ENCODE measurements at regions not wholly inside any gene's neighbourhood (a gene's known extent, or its start where the extent isn't known, plus 50 kb on each side); places are given as distances from the start of the nearest gene placed in this dataset.
"Not testable (repeated sequence)": the region's sequence is repeated elsewhere in the genome, so short reads cannot be mapped to it uniquely, and the experiment has no call there.

DNA sequence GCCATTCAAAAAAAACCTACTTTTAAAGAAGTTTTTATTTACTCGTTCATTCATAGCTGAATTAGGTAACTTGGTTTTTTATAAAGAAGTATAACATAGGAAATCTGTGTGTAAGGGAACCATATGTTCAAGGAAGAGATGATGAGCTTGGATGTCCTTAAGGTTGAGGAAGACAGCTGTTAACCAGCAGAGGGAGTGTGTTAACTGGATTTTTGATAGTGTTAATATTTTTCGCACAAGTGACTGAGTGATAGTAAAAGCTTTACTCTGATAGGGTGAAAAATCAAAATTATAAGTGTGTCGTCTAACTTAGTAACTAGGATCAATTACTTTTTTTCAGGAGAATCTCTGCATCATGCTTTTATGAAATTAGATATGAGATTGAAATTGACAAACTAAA is 134.7 kb downstream of the ARL5B start:
- DNase-seq: peak; percentile 1
- Histone ChIP-seq H3K27ac (no peak overlapping the region), H3K36me3 (replicated peaks) (no peaks in the 10 kb centered on the region), H3K27me3 (replicated peaks) (no peaks in the 10 kb centered on the region), H3K4me3 (ENCODE audit: low read depth, low read length) (no peak overlapping the region)
- in situ Hi-C loops (cut with HindIII; ENCODE audit: low pct_ligation_motif_present, low sequenced_read_pairs): no loop called here
- TF ChIP-seq, protein P1, sequence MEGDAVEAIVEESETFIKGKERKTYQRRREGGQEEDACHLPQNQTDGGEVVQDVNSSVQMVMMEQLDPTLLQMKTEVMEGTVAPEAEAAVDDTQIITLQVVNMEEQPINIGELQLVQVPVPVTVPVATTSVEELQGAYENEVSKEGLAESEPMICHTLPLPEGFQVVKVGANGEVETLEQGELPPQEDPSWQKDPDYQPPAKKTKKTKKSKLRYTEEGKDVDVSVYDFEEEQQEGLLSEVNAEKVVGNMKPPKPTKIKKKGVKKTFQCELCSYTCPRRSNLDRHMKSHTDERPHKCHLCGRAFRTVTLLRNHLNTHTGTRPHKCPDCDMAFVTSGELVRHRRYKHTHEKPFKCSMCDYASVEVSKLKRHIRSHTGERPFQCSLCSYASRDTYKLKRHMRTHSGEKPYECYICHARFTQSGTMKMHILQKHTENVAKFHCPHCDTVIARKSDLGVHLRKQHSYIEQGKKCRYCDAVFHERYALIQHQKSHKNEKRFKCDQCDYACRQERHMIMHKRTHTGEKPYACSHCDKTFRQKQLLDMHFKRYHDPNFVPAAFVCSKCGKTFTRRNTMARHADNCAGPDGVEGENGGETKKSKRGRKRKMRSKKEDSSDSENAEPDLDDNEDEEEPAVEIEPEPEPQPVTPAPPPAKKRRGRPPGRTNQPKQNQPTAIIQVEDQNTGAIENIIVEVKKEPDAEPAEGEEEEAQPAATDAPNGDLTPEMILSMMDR (IDR thresholded peaks at IDR 0.05; ENCODE audit: low read depth, low read length, missing control alignments): peak; percentile 21

DNA sequence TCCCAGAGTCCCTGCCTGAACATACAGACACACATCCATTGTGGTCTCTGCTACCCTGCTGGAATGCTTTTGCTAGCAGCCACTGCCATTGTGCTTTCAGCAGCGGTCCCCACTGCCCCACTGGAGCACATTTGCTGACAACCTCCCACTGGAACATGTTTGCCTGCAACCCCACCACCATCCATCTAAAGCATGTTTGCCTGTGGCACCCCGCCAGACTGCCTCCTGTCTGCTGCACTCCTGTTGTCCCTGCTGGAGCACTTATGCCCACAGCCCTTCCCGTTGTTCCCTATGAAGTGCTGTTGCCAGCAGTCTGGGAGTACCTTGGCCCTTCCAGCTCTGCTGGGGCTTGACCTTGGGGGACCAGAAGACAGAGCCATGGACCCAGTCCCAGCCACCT is 136.3 kb downstream of the ARL5B start:
- no peak overlapping the region for H3K27ac ChIP-seq
- no peaks in the 10 kb centered on the region for H3K36me3 ChIP-seq (replicated peaks)
- TF ChIP-seq, protein P1 (IDR thresholded peaks at IDR 0.05; ENCODE audit: low read depth, low read length, missing control alignments): no peak
- no peak overlapping the region for H3K4me3 ChIP-seq (ENCODE audit: low read depth, low read length)
- in situ Hi-C loops (cut with HindIII; ENCODE audit: low pct_ligation_motif_present, low sequenced_read_pairs): no loop called here
- no peaks in the 10 kb centered on the region for H3K27me3 ChIP-seq (replicated peaks)
- DNase-seq: no peak

DNA sequence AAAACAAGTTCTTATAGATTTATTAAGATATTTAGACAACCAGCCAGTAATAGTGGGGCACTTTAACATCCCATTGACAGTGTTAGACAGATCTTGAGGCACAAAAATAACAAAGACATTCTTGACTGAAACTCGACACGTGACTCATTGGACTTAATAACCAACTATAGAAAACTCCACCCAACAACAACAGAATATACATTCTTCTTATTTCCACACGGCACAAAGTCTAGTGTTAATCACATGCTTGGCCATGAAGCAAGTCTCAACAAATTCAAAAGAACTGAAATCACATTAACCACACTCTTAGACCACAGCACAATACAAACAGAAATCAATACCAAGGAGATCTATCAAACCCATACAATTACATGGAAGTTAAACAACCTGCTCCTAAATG is 138.1 kb downstream of the ARL5B start:
- TF ChIP-seq, protein P1 (IDR thresholded peaks at IDR 0.05; ENCODE audit: low read depth, low read length, missing control alignments): no peak
- Histone ChIP-seq H3K36me3 (replicated peaks) (no peaks in the 10 kb centered on the region), H3K27me3 (replicated peaks) (no peaks in the 10 kb centered on the region), H3K4me3 (ENCODE audit: low read depth, low read length) (no peak overlapping the region), H3K27ac (no peak overlapping the region)
- DNase-seq: no peak
- in situ Hi-C loops (cut with HindIII; ENCODE audit: low pct_ligation_motif_present, low sequenced_read_pairs): no loop called here

DNA sequence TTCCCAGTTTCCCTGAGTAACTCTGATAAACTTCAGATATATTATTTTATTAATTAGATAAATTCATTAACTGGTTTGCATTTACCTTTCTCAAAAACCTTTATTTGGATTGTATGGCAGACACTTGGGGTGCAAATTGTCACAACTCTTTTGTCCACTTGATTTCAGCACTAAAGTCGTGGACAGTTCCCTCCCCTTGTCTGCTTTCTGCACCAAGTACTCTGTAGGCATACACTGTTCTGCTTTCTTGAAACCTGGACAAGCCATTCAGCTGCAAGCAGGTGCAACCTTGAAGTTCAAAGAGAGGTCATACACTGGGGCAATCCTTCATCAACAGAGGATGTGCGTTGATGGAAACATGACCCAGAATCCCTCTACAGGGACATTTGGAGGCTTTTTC is 162.9 kb downstream of the ARL5B start:
- DNase-seq: peak; percentile 1
- TF ChIP-seq, protein P1 (IDR thresholded peaks at IDR 0.05; ENCODE audit: low read depth, low read length, missing control alignments): no peak
- Histone ChIP-seq H3K36me3 (replicated peaks) (no peaks in the 10 kb centered on the region), H3K27ac (no peak overlapping the region), H3K4me3 (ENCODE audit: low read depth, low read length) (no peak overlapping the region), H3K27me3 (replicated peaks) (no peaks in the 10 kb centered on the region)
- in situ Hi-C loops (cut with HindIII; ENCODE audit: low pct_ligation_motif_present, low sequenced_read_pairs): no loop called here

DNA sequence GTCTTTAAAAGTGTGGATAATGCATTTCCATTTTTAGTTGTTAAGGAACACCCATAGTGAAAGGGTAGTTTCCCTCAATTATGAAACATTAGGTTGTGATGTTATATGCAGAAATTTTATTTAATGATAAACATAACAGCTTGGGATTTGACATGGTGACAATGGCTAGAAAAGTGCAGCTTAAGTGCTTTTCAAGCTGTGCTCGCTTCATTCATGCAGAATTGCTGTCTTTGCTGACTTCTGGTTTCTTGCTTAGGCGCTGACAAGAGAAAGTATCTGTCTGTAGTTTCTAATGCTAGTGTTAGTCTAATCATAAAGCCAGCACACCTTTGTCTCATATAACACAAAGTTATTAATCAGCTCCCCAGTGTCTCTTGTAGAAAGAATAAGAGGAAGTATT is 170.0 kb downstream of the ARL5B start:
- H3K27me3 ChIP-seq (replicated peaks): no peaks in the 10 kb centered on the region
- TF ChIP-seq, protein P1 (IDR thresholded peaks at IDR 0.05; ENCODE audit: low read depth, low read length, missing control alignments): no peak
- no peak for DNase-seq
- in situ Hi-C loops (cut with HindIII; ENCODE audit: low pct_ligation_motif_present, low sequenced_read_pairs): no loop called here
- no peak overlapping the region for H3K27ac ChIP-seq
- no peak overlapping the region for H3K4me3 ChIP-seq (ENCODE audit: low read depth, low read length)
- no peaks in the 10 kb centered on the region for H3K36me3 ChIP-seq (replicated peaks)

DNA sequence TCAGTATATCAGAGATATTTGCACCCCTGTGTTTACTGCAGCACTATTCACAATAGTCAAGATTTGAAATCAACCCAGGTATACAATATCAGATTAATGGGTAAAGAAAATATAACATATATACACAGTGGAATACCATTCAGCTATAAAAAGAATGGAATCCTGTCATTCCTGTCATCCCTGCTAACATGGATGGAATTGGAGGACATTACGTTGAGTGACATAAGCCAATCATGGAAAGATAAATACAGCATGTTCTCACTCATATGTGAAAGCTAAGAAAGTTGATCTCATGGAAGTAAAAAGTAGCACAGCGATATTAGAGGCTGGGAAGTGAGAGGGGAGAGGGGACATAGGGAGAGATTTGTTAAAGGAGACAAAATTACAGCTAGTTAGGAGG is 171.0 kb downstream of the ARL5B start:
- in situ Hi-C loops (cut with HindIII; ENCODE audit: low pct_ligation_motif_present, low sequenced_read_pairs): no loop called here
- DNase-seq: no peak
- Histone ChIP-seq H3K27ac (no peak overlapping the region), H3K36me3 (replicated peaks) (no peaks in the 10 kb centered on the region), H3K4me3 (ENCODE audit: low read depth, low read length) (no peak overlapping the region), H3K27me3 (replicated peaks) (no peaks in the 10 kb centered on the region)
- TF ChIP-seq, protein P1 (IDR thresholded peaks at IDR 0.05; ENCODE audit: low read depth, low read length, missing control alignments): no peak

DNA sequence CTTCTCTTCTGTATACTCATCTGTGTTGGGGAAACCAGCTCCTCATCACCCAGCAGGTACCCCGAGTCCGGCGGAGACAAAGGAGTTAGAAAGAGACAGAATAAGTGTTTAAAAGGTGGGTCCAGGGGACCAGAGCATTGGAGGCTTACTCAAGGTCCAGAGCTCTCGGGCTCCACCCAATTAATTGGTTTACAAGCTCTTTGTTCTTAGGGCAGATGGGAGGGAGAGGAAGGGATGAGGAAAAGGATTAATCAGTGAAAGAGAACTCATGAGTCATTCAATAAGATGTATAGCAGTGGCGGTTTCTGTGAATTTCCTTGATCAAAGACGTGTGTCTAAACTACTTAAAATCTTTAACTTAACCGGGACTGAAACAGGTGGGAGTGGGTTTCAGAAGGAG is 192.0 kb upstream of the MALRD1 start:
- DNase-seq; H3K27me3 ChIP-seq (replicated peaks); H3K27ac ChIP-seq; H3K4me3 ChIP-seq (ENCODE audit: low read depth, low read length); in situ Hi-C loops (cut with HindIII; ENCODE audit: low pct_ligation_motif_present, low sequenced_read_pairs); H3K36me3 ChIP-seq (replicated peaks): not testable (repeated sequence)

Measured in brain microvascular endothelial cell (primary cell).